GM12878 (cell line): ENCODE measurements at regions not wholly inside any gene's neighbourhood (a gene's known extent, or its start where the extent isn't known, plus 50 kb on each side); places are given as distances from the start of the nearest gene placed in this dataset.

ENCODE experiments used
- ATAC-seq: fragments of 200-7000 bp; cut with Tn5 transposase; 3 replicates; pipeline ENCODE4 v1.9.1; 2020; ENCODE audit warnings: mild to moderate bottlenecking, moderate library complexity
- BruUV-seq: library from RNA; stranded (reverse); fragments of 400-500 nt; replicated peaks from 2 replicates; lab custom pipeline; 2021; lab: Mats Ljungman, UMichigan
- CTCF ChIA-PET: fragments of 300-600 bp; sonication (Branson Sonifier 250); formaldehyde crosslinking; extraction: SDS; loops from one replicate; lab custom pipeline; 2021; ENCODE audit warnings: inconsistent platforms; lab: Yijun Ruan, JAX
- POLR2A ChIA-PET: fragments of 350-600 bp; formaldehyde crosslinking; extraction: SDS; loops from one replicate; lab custom pipeline; 2021; ENCODE audit warnings: inconsistent platforms; lab: Charles Lee
- RAD21 ChIA-PET: fragments of 300-600 bp; sonication (Branson Sonifier 250); formaldehyde crosslinking; loops from one replicate; lab custom pipeline; 2023; ENCODE audit warnings: antibody characterized with exemption; ENCODE audit not compliant: unreplicated experiment; lab: Charles Lee
- SMC1A ChIA-PET: fragments of 300-600 bp; sonication (Branson Sonifier 250); formaldehyde crosslinking; loops from one replicate; lab custom pipeline; 2023; ENCODE audit not compliant: unreplicated experiment, uncharacterized antibody; lab: Charles Lee
- DNase-seq: peaks from one replicate; pipeline ENCODE4 v3.0.0-alpha.2; 2011; ENCODE audit warnings: low read depth, low spot score
- FAIRE-seq: peaks from 3 replicates; lab custom pipeline; 2011; peaks lifted over from hg19 to GRCh38; lab: Jason Lieb, UNC
- H2AFZ ChIP-seq: 2 replicates; pipeline ENCODE4 v1.6.0; 2011; ENCODE audit warnings: low read depth, low read length, control low read depth; ENCODE audit not compliant: control insufficient read depth
- H3K27ac ChIP-seq: 2 replicates; pipeline ENCODE4 v1.5.1; 2011; ENCODE audit warnings: control low read depth; ENCODE audit not compliant: control insufficient read depth, insufficient read depth
- H3K27me3 ChIP-seq, 2 experiments: replicated peaks in 1 of 2; 2 replicates each; pipeline versions ENCODE4 v1.6.0 to v1.6.1; 2011; ENCODE audit warnings: low read length in 1 of 2; ENCODE audit not compliant: control insufficient read depth in 2 of 2, insufficient read depth in 2 of 2
- H3K36me3 ChIP-seq, 2 experiments: 2 replicates each; pipeline ENCODE4 v1.5.1; 2011; ENCODE audit warnings: low read length in 1 of 2; ENCODE audit not compliant: control insufficient read depth in 2 of 2, insufficient read depth in 2 of 2
- H3K4me1 ChIP-seq: 2 replicates; pipeline ENCODE4 v1.6.1; 2011; ENCODE audit warnings: mild to moderate bottlenecking, low read length, moderate library complexity, mixed read lengths; ENCODE audit not compliant: control insufficient read depth, insufficient read depth
- H3K4me2 ChIP-seq: 2 replicates; pipeline ENCODE4 v1.6.0; 2011; ENCODE audit warnings: control low read depth; ENCODE audit not compliant: control insufficient read depth, insufficient read depth
- H3K4me3 ChIP-seq: fragments of 200-600 bp; sonication (generic); 2 replicates; pipeline ENCODE4 v1.5.1; 2016
- H3K79me2 ChIP-seq: 2 replicates; pipeline ENCODE4 v1.6.0; 2011; ENCODE audit warnings: low read length; ENCODE audit not compliant: control insufficient read depth, insufficient read depth
- H3K9ac ChIP-seq: 2 replicates; pipeline ENCODE4 v1.8.0; 2011; ENCODE audit warnings: low read length, control low read depth, mixed read lengths; ENCODE audit not compliant: control insufficient read depth, insufficient read depth
- H3K9me3 ChIP-seq: replicated peaks from 3 replicates; pipeline ENCODE4 v1.5.1; 2011; ENCODE audit warnings: mild to moderate bottlenecking, low read length; ENCODE audit not compliant: control insufficient read depth, insufficient read depth
- H4K20me1 ChIP-seq: 2 replicates; pipeline ENCODE4 v1.6.0; 2011; ENCODE audit not compliant: control insufficient read depth, insufficient read depth
- BCL11A ChIP-seq: IDR thresholded peaks from 2 replicates; pipeline ENCODE4 v1.6.1; 2011; ENCODE audit warnings: low read depth, low read length
- CBX5 ChIP-seq: sonication (generic); IDR thresholded peaks from 2 replicates; pipeline ENCODE4 v1.6.1; 2016; ENCODE audit warnings: low read depth, moderate library complexity, mild to moderate bottlenecking, inconsistent platforms
- EED ChIP-seq: sonication (generic); IDR thresholded peaks from 2 replicates; pipeline ENCODE4 v1.6.1; 2016; ENCODE audit warnings: antibody characterized with exemption, low read depth
- JUND ChIP-seq: IDR thresholded peaks from 2 replicates; pipeline ENCODE4 v1.6.1; 2012; ENCODE audit warnings: low read depth, mild to moderate bottlenecking, low read length, improper control_type of control experiment, moderate library complexity
- KDM1A ChIP-seq: fragments of 200-600 bp; sonication (generic); IDR thresholded peaks from 2 replicates; pipeline ENCODE4 v1.6.1; 2016; ENCODE audit warnings: borderline replicate concordance
- NR2C1 ChIP-seq: fragments of 450-650 bp; IDR thresholded peaks from 2 replicates; pipeline ENCODE4 v1.6.1; 2017; ENCODE audit warnings: antibody characterized with exemption, mild to moderate bottlenecking, moderate library complexity
- PML ChIP-seq: IDR thresholded peaks from 2 replicates; pipeline ENCODE4 v1.6.1; 2012; ENCODE audit warnings: low read length, inconsistent platforms
- RAD21 ChIP-seq: IDR thresholded peaks from 2 replicates; pipeline ENCODE4 v1.6.1; 2011; ENCODE audit warnings: mild to moderate bottlenecking, low read depth, low read length, moderate library complexity; ENCODE audit not compliant: insufficient read depth
- RB1 ChIP-seq: fragments of 450-650 bp; formaldehyde crosslinking; IDR thresholded peaks from 2 replicates; pipeline ENCODE4 v1.6.1; 2017; ENCODE audit warnings: mild to moderate bottlenecking, borderline replicate concordance
- SMC3 ChIP-seq: IDR thresholded peaks from 2 replicates; pipeline ENCODE4 v1.6.1; 2011; ENCODE audit warnings: low read length, improper control_type of control experiment, borderline replicate concordance
- TAF1 ChIP-seq: IDR thresholded peaks from 2 replicates; pipeline ENCODE4 v1.6.1; 2011; ENCODE audit warnings: mild to moderate bottlenecking, low read depth, low read length, borderline replicate concordance
- TCF3 ChIP-seq: IDR thresholded peaks from 2 replicates; pipeline ENCODE4 v1.6.1; 2012; ENCODE audit warnings: low read depth, mild to moderate bottlenecking, low read length, borderline replicate concordance; ENCODE audit not compliant: insufficient read depth
- YY1 ChIP-seq: IDR thresholded peaks from 2 replicates; pipeline ENCODE4 v1.6.1; 2011; ENCODE audit warnings: low read depth, mild to moderate bottlenecking, low read length
- WGBS: methylation state at CpG from one replicate; pipeline ENCODE4 v1.1.6; 2016; ENCODE audit warnings: low lambda C conversion rate; ENCODE audit not compliant: insufficient replicate concordance, insufficient coverage; ENCODE audit errors: missing lambda C conversion rate; 5-methylcytosine and 5-hydroxymethylcytosine counted together
- in situ Hi-C: fragments of 300-500 bp; cut with MboI; formaldehyde crosslinking; loops from 9 replicates; pipeline ENCODE4 v1.14.3; 2018; ENCODE audit warnings: mixed read lengths
- intact Hi-C: fragments of 100-400 bp; cut with micrococcal nuclease; formaldehyde crosslinking; loops from one replicate; pipeline ENCODE4 v1.14.2; 2022; ENCODE audit not compliant: unreplicated experiment
- TF ChIP-seq, protein P1 (sequence below), 3 experiments: IDR thresholded peaks in 2 of 3; conservative IDR thresholded peaks in 1 of 3; 2 replicates each; pipeline ENCODE4 v1.5.1; 2011; ENCODE audit warnings: low read depth in 3 of 3, low read length in 3 of 3, mild to moderate bottlenecking in 3 of 3, control low read depth in 2 of 3, moderate library complexity in 2 of 3, inconsistent platforms in 1 of 3, mixed read lengths in 1 of 3; ENCODE audit not compliant: control insufficient read depth in 2 of 3, insufficient read depth in 1 of 3; ENCODE audit errors: extremely low read depth in 1 of 3
- TF ChIP-seq, protein P2 (sequence below): IDR thresholded peaks from 2 replicates; pipeline ENCODE4 v1.6.1; 2012; ENCODE audit warnings: low read length, inconsistent platforms

DNA sequence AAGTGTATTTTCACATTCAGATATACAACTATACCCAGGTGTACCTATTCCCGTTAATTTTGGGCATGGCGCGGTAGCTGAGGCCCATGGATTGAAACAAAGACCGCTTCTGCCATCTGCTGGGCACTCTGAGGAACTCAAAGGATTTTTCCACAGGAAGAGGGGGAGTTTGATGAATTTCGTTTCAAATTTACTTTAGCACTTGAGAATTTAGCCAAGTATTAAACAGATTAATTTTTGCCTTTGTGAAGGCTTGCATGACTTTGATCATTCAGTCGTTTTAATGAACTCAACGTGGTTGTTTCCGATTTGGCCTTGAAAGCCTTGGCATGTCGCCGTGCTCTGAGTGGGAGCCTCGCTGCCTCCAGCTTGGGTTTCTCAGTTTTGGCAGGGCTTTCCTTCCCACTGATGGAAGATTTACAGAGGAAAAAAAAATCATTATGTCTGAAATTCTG is 153.2 kb upstream of the DDHD1 start:
- CTCF ChIA-PET: interaction anchor here (0.6 to 4.9 kb wide), 20 partner anchors 11 to 659 kb away, joined by 3 to 48 read pairs (median 4); no protein-coding TSS in a partner anchor
- peak overlapping the region; percentile 74; the same call in 1 of the 2 replicates for H3K4me3 ChIP-seq
- peak; percentile 55 for TF ChIP-seq YY1
- no peak for TF ChIP-seq RB1
- 0 out of 2 replicates have a peak, but pooled peaks have one; percentile 34 for TF ChIP-seq EED
- no peak for TF ChIP-seq JUND
- no peak for TF ChIP-seq BCL11A
- TF ChIP-seq, protein P1, sequence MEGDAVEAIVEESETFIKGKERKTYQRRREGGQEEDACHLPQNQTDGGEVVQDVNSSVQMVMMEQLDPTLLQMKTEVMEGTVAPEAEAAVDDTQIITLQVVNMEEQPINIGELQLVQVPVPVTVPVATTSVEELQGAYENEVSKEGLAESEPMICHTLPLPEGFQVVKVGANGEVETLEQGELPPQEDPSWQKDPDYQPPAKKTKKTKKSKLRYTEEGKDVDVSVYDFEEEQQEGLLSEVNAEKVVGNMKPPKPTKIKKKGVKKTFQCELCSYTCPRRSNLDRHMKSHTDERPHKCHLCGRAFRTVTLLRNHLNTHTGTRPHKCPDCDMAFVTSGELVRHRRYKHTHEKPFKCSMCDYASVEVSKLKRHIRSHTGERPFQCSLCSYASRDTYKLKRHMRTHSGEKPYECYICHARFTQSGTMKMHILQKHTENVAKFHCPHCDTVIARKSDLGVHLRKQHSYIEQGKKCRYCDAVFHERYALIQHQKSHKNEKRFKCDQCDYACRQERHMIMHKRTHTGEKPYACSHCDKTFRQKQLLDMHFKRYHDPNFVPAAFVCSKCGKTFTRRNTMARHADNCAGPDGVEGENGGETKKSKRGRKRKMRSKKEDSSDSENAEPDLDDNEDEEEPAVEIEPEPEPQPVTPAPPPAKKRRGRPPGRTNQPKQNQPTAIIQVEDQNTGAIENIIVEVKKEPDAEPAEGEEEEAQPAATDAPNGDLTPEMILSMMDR (IDR thresholded peaks at IDR 0.05 in 2 of 3, conservative IDR thresholded peaks at IDR 0.05 in 1 of 3; ENCODE audit: control insufficient read depth in 2 of 3, extremely low read depth in 1 of 3, insufficient read depth in 1 of 3, low read depth in 3 of 3, low read length in 3 of 3): peak; percentile 67 to 80 (median 69); a peak in 5 of 6 replicates
- TF ChIP-seq TCF3: no peak
- peak; percentile 93 for TF ChIP-seq RAD21
- TF ChIP-seq SMC3: peak; percentile 64; the same call in 1 of the 2 replicates
- TF ChIP-seq CBX5: no peak
- TF ChIP-seq KDM1A: no peak
- TF ChIP-seq TAF1: no peak
- TF ChIP-seq PML: no peak
- TF ChIP-seq NR2C1: no peak
- TF ChIP-seq, protein P2, sequence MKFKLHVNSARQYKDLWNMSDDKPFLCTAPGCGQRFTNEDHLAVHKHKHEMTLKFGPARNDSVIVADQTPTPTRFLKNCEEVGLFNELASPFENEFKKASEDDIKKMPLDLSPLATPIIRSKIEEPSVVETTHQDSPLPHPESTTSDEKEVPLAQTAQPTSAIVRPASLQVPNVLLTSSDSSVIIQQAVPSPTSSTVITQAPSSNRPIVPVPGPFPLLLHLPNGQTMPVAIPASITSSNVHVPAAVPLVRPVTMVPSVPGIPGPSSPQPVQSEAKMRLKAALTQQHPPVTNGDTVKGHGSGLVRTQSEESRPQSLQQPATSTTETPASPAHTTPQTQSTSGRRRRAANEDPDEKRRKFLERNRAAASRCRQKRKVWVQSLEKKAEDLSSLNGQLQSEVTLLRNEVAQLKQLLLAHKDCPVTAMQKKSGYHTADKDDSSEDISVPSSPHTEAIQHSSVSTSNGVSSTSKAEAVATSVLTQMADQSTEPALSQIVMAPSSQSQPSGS: no peak
- TF ChIP-seq, all 136 proteins: peak for 5
- Histone ChIP-seq H3K27ac (no peak overlapping the region), H3K9ac (no peak overlapping the region), H3K36me3 (no peaks in the 10 kb centered on the region), H3K27me3 (no peaks in the 10 kb centered on the region), H4K20me1 (no peaks in the 10 kb centered on the region), H2AFZ (peak overlapping the region; percentile 63), H3K79me2 (no peaks in the 10 kb centered on the region), H3K4me2 (peak overlapping the region; percentile 33; the same call in 1 of the 2 replicates), H3K9me3 (peaks cover 1% of the 10 kb centered on the region; the same call in 2 of the 3 replicates), H3K4me1 (peaks cover 6% of the 10 kb centered on the region)
- in situ Hi-C loops (loop anchor here (5.0 kb wide), 1 partner anchor 484 kb away; no protein-coding TSS in a partner anchor), intact Hi-C loops (loop anchor here (2.0 kb wide), 2 partner anchors 251 to 345 kb away; no protein-coding TSS in a partner anchor)
- ChIA-PET RAD21 (interaction anchor here (0.6 to 2.0 kb wide), 6 partner anchors 21 to 481 kb away, joined by 3 to 13 read pairs (median 3); no protein-coding TSS in a partner anchor), POLR2A (interaction anchor here (0.5 kb wide), 1 partner anchor 154 kb away, joined by 3 read pairs; no protein-coding TSS in a partner anchor), SMC1A (interaction anchor here (0.6 to 3.8 kb wide), 10 partner anchors 10 to 1686 kb away, joined by 3 to 18 read pairs (median 4); no protein-coding TSS in a partner anchor)
- DNase-seq (no peak), ATAC-seq (peak; percentile 77), FAIRE-seq (peak; percentile 77)
- under 1% methylated on average over 11 of the region's 11 CpGs for WGBS
- no TSS peak for BruUV-seq
